Body of pancreas (tissue), 4 donors: ENCODE measurements at regions not wholly inside any gene's neighbourhood (a gene's known extent, or its start where the extent isn't known, plus 50 kb on each side); places are given as distances from the start of the nearest gene placed in this dataset.

Source experiments
- POLR2A ChIP-seq, 3 donors: fragments of 450-650 bp; IDR thresholded peaks; one replicate each; pipeline ENCODE4 v1.6.1; 2016; ENCODE audit warnings: antibody characterized with exemption in 3 of 3, mild to moderate bottlenecking in 2 of 3
- TF ChIP-seq, protein P1 (sequence below), 7 experiments: fragments of 450-650 bp in 4 of 7; fragments of 200-600 bp in 3 of 7; sonication (generic) in 3 of 7; IDR thresholded peaks; one replicate each; pipeline ENCODE4 v1.5.1; 2016 to 2019; ENCODE audit warnings: antibody characterized with exemption in 7 of 7

DNA sequence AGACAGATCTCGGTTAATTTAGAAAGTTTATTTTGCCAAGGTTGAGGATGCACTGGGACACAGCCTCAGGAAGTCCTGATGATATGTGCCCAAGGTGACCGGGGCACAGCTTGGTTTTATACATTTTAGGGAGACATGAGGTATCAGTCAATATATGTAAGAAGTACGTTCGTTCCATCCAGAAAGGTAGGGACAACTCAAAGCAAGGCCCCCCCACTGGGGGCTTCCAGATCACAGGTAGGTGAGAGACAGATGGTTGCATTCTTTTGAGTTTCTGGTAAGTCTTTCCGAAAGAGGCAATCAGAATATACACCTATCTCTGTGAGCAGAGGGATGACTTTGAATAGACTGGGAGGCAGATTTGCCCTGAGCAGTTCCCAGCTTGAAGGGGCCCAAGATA is 60.4 kb upstream of the VTCN1 start:
- TF ChIP-seq, protein P1, sequence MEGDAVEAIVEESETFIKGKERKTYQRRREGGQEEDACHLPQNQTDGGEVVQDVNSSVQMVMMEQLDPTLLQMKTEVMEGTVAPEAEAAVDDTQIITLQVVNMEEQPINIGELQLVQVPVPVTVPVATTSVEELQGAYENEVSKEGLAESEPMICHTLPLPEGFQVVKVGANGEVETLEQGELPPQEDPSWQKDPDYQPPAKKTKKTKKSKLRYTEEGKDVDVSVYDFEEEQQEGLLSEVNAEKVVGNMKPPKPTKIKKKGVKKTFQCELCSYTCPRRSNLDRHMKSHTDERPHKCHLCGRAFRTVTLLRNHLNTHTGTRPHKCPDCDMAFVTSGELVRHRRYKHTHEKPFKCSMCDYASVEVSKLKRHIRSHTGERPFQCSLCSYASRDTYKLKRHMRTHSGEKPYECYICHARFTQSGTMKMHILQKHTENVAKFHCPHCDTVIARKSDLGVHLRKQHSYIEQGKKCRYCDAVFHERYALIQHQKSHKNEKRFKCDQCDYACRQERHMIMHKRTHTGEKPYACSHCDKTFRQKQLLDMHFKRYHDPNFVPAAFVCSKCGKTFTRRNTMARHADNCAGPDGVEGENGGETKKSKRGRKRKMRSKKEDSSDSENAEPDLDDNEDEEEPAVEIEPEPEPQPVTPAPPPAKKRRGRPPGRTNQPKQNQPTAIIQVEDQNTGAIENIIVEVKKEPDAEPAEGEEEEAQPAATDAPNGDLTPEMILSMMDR (IDR thresholded peaks at IDR 0.05) = no peak
- TF ChIP-seq POLR2A (IDR thresholded peaks at IDR 0.05) = no peak
